ENCODE measurements at regions not wholly inside any gene's neighbourhood (a gene's known extent, or its start where the extent isn't known, plus 50 kb on each side); places are given as distances from the start of the nearest gene placed in this dataset.

DNA sequence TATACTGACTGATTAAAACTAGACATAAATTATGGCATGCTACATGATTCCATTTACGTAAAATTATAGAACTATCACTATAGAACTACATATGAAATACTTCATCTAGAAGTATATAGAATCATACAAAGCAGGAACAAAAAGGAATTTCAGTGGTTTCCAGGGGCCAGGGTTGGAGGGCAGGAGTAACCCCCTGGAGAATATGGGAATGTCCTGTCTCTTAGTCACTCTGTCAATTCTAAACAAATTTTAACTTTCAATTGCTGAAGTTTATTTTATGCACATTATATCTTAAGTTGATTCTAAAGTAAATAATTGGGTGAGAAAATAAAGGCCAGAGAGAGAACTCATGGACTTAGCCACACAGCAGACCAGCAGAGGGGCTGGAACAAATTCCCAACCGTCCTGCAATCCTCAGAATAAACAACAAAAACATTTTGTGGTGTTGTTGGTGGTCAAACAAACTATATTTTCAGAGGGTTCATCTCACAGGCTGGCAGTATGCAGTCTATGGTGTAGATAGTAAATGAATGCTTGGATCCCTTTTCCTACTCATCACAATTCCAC lies 476.9 kb upstream of the SLIT2 start:
- FAIRE-seq = no peak

DNA sequence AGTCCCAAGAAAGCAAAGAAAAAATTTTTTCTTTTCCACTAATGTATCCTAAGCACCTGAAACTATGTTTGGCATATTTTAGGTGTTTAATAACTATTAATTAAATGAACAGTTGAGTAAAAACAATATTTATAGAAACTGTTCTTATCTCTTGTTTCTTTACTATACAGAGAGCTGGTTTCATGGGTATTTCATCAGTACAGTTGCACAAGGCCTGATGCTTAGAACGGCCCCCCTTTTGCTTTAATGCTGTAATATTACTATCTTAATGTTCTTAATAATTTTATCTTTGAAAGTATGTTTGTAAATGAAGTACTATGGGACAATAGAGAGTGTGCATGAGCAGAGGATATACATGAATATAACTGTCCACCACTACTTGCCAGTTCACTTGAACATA lies 479.1 kb upstream of the SLIT2 start:
- FAIRE-seq = no peak

DNA sequence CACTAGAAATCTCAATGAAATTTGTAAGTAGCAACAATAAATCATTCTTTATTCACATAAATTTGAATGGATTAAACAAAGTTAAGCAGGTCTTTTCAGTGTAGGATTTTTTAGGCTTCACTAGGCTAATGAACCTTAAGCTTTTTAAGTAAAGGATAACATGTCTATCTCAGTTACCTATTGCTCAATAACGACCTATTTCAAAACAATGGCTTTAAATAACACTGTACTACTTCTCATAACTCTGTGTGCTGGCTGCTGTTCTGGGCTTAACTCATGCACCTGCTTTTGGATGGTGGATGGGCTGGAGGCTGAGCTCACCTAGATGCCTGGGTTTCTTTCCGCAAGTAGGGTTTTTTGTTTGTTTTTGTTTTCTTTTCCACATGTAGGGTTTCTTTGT lies 495.0 kb upstream of the SLIT2 start:
- no peak for FAIRE-seq

DNA sequence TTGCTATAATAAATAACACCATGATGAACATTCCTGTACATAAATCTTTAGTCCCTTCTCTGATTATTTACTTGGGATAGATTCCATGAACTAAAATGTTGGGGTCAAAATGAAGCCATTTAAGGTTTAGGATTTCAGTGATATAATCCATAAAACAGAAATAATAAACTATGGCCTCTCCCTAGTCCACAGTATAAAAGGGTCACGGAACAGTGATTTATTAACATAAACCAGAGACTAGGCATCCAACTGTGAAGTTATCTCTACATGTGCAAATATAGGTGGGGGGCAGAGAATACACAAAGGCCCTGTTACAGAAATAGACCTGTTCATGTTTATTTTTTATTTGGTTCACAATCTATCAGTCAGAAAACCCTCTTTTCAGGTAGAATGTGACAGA lies 499.1 kb upstream of the SLIT2 start:
- no peak for FAIRE-seq

DNA sequence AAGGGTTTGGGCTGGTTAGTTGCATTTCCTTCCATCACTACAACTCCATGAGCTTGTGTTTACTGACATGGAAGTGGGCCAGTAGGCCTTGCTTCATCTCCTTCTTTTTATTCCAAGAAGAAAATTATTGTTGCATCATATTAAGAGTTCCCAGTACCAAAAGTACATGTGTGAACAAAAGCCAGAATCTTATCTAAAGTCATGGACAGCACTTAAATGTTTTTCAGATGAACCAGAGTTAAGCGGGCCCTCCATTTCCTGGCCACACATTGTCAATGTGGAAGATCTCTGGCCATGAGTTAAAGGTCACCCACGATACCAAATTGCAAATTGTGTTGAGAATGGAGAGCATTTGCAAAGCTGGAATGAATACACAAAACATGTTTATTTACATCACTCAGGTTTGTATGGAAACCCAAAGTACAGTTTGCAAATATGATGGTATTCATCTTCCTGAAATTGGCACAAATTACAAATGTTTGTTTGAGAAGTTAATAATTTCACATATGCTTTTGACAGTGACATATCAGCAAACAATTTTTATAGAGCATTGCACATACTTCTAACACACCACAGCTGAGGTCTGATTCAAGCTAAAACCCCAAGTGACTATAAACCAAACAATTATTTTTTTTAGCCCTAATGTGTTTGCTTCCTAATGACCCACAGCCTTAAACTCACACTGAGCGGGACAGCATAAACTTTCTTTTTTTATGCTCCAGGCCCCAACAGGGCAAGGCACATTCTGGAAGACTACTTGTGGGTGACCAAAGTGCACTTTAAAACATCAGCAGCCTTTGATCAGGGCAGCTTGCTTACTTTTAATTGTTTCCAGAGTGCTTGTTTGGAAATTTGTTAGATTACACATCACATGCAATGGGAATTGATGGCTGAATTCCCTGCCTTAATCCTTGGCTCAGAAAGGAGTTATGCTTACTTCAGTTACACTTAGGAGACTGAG lies 502.9 kb upstream of the SLIT2 start:
- no peak for FAIRE-seq

DNA sequence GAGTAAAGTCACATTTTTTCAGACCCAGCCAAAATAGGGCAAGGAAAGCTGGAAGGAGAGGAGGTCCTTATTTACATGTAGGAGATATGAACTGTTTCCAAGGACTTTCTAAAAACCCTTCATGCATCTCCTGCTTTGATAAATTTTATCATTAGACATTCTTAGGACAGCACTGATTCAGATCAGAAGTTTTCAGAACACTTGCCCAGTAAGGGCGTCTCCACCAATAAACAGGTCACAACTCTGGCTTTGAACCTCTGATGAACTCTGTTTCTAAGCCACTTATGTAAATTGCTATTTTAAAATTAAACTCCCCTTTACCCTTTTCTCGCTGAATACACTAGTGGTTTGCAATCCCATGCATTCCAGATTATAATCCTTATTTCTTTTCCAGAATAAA lies 505.3 kb upstream of the SLIT2 start:
- no peak for FAIRE-seq

DNA sequence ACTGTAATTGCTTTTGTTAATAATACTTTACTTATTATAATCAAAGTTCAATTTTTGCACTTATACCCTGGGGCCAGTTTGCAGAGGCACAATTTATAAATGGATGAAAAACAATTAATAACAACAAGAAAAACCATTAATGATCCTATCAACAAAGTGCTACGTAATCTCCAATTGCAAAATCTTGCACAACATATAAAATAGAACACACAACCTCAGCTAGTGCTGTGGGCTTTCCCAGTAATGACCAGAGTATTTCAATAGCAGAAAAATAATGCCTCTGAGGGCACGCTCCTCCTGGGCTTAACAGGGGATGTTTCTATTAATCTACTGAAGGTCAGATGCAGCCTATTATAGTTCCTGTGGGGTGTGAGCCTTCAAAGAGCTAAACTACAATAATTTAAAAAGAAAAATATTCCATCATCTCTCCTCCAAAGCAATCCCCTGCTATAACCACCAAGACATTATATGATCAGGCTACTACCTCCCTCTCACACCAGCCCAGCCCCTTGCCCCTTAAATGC lies 508.5 kb upstream of the SLIT2 start:
- FAIRE-seq = no peak

DNA sequence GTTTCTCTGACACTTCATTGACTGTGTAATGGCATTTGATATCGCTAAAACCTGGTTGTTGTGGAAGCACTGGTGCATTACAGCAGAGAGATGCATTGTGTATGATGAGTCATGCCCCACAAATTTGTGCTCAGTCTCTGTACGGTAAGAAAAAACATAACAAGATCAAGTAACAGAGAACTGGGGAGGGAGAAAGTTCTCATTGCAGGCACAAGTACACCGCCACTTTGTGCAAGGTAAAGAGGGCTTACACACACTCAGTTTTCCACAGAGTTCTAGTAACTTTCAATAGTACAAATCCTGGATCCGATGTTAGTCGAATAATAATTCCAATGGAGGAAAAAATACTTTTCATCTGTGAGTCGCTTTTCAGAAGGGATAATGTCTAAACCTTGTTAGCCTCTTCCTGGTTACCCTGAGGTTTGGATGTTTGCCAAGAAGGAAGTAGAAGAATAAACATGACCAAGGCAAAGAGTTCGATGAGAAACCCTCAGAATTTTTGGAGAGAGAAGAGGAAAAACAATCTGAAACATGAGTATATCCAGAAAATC lies 512.5 kb upstream of the SLIT2 start:
- no peak for FAIRE-seq

DNA sequence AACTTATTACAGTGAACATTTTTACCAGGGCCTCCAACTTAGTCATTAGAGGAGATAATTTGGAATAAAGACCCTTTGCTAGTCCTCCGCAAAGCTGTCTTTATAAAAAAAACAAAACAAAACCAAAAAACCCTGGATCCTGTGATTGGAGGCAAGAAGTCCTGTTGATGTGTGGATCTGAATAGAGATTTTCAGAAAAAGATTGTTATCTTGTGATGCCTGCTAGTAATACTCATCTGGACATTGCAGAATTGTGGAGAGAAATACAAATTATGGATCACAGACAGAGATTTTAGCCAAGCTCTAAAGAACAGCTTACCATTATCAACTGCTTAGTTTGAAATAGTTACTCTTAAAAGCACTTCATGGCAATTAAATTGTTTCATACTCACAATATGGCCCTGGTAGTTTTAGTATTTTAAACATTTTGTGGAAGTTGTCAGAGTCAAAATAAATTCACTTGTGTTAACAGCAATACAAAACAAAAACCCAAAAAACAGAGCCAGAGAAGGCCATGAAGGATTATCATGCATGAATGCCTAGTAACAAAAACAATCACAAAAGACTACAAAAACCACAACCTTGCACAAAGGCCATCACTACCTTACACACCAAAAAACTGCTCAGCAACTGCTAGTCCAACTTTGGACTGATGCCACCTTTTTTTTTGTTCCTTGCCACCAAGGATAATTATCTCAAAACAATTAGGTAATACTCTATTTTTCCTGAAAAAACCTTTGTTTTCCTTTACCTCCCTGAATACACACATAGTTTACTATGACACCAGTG lies 514.5 kb upstream of the SLIT2 start:
- FAIRE-seq = no peak

DNA sequence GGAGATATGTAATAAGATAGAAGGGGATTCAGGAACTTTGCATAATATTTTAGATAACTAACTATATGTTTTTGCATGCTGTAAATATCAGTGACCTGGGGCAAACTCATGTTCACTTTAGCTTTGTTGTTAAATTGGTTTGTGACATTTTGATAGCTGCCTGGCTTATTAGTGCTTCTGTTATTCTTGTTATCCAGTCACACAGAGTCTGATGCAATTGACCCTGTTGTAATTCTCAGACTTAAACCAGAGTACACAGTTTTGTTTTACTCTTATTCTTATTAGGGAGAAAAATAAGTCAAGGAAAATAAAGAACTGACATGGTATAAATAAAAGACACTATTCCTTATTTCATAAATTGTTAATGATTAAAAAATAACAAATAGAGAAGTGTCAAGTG lies 516.7 kb upstream of the SLIT2 start:
- FAIRE-seq = no peak

DNA sequence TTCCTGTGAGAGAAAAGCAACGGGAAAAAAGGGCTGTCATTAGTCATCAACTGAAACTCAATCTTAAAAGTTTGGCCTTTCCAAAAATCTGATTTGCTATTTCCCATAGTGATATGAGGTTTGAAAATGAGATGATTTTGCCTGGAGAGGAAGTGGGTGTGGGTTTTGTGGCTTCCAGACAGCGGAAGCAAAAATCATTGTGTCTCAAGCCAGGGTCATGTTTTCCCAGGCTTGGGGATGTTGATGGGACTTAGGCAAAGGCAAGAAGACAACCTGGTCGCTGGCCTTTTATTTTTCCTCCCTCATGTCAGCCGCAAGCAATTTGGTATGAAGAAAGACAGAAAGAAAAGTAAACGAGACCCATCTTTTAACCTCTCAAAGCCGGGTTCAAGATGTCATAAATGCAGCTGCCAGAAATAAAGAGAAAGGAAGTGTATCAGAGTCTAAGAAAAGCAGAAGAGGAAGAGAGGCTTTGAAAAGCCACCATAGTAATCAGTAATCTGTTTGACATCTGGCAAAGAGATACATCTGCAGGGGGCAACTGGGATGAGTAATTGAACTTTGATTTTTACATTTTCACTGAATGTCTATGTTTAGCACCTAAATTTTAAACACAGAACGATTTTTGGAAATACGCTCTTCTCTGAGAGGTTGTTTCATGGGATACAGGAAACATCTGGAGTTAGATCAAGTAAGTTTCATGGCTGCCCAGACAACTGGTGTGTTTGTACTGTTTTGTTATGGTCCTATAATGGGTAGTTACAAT lies 521.6 kb upstream of the SLIT2 start:
- no peak for FAIRE-seq

DNA sequence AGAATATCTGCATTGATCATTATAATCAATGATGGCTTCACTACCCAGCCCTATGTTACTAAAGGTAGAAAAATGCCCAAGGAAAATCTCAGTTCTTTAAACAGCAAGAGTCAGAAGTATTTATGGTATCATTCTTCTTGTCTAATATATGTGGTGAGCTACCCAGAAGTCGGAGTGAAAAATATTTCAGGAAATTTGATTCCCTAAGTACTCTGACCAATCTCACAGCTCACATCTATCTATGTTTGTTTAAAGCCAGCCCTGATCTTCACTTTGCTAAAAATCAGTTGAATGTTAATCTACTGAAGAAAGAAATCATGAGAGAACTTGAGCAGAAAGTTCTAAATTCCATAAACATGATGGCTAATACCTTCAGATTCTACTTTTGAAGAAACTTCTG lies 522.9 kb upstream of the SLIT2 start:
- no peak for FAIRE-seq

DNA sequence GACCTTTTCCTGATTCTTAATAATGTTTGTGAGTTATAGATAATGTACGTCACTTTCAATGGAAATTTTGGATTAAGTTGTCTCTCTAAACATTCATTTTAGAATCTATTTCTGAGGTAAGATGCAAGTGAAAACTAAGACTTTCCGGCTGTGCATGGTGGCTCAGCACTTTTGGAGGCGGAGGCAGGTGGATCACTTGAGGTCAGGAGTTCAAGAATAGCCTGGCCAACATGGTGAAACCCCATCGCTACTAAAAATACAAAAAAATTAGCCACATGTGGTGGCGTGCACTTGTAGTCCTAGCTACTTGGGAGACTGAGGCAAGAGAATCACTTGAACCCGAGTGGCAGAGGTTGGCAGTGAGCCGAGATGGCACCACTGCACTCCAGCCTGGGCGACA lies 524.6 kb upstream of the SLIT2 start:
- no peak for FAIRE-seq

DNA sequence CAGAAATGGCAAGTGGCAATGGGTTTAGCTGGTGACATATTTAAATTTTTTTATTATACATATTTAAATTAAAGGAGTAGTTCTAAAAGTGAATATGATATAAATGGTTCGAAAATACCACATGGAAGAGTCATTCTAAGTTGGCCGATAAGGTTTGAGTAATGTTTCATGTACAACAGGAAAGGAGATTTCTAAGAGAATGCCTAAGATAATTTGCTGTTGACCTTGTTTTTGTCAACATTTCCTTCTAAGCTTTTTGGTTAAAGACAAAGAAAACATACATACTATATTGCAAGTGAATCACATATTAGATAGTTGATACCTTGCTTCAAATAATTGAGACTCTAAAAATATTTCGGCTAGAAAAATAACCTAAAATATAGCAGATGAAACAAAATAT lies 526.6 kb upstream of the SLIT2 start:
- no peak for FAIRE-seq

DNA sequence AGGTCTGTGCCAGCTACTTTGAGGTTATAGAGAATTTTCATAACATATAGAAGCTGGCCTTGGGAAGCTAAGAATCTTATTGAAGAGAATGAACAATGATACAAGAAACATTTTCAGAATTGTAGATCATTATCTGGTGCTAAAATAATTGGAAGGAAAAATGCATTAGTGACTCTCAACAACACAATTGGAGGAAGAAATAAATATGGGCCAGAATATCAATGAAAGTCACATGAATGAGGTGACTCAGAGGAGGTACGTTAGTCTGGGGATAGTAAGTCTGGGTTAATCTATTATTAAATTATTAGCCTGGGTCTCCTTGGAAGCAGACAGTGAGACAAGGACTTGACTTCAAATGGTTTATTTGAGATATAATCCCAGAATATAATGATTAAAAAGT lies 529.3 kb upstream of the SLIT2 start:
- FAIRE-seq = no peak

DNA sequence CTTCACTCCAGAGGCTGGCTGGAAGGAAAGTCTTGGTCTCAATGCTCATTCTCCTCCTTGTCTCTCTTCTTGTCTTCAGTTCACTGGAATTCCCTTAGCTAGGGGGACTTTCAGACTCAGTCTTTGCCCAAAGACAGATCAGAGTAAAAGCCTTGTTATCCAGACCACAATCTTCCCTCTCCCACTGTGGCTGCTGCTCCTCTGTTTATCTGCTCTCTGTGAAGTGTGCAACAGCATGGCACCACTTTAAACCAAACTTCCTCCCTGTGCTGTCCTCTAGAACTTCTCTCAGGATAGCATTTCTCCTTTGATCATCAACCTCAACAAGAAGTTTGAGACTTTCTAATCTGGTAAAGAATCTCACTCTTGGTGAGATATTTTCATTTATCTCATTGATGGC lies 530.1 kb upstream of the SLIT2 start:
- FAIRE-seq = no peak

DNA sequence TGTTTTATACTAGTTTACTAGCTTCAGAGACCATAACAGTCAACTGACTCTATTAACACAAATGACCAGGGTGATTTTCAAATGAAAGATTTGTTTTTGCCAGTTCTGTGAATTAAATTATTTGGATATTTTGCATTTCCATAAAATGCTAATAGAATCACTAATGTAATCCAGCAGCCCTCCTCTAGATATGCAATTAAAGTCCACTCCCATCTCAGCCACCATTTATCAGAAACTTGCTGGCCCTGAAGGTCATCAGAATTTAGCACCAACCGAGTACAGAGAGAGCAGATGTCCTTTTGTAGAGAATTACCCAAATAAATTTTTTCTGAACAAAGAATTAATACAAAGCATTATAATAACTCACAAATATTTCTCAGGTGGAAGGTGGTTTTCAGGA lies 531.1 kb upstream of the SLIT2 start:
- FAIRE-seq = no peak

DNA sequence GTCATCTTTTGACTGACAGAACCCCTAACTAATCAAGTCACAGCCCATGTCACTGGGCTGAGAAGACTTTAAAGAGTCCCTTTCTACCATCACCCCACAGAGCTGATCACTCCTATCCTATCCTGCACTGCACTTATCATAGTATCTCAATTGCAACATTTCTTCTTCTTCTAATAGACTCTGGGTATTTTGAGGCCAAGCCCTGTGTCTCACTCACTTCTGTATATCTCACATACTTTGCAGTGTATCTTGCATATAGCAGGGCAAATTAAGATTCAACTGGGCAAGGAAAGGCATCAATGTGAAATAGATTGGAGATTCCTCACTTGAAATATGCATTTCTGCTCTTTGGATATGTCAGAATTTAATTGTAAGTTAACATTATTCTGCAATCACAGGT lies 531.5 kb upstream of the SLIT2 start:
- FAIRE-seq = no peak

DNA sequence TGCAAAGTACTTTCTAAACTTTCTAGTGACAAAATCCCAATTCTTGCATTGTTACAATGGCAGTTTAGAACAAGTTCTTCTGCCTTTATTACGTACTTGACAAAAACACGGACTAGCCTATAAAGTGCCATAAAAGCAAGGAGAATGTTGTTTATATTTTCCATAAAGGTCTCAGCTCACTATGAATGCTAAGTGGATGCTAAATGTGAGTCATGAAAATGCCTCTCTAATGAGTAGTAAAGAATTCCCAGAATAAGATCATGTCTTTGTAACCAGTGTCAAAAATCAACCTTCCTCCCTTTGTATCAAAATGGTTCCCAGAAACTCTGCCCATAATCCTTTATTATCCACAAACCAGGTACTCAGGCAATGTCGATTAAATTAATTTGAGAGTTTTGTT lies 539.8 kb upstream of the SLIT2 start:
- no peak for FAIRE-seq

DNA sequence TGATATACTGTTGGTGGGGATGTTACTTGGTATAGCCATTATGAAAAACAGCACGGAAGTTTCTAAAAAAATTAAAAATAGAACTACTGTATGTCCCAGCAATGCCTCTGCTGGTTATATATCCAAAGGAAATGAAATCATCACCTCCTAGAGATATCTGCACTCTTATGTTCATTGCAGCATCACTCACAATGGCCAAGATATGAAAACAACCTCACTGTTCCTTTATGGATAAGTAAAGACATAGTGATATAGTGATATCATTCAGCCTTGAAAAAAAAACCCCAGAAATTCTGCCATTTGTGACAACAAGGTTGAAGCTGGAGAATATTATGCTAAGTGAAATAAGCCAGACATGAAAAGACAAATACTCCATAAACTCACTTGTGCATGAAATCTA lies 543.8 kb upstream of the SLIT2 start:
- FAIRE-seq = no peak

DNA sequence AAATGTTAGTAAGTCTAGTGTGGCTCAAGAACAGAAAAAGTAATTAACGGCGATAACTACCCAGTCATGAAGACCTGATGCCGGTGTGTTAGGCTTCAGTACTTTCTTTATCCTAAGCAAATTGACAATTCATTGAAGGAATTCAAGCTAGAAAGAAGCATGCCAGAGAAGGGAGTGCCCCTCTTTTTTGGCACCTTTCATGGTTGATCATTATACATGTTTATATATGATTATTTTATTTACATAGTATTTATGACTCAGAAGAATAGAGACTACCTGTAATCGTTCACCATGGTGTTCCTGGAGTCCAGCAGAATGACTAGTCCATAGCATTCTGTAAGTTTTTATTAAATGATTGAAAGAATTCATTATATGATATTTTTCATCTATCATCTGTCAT lies 548.3 kb upstream of the SLIT2 start:
- FAIRE-seq = no peak

DNA sequence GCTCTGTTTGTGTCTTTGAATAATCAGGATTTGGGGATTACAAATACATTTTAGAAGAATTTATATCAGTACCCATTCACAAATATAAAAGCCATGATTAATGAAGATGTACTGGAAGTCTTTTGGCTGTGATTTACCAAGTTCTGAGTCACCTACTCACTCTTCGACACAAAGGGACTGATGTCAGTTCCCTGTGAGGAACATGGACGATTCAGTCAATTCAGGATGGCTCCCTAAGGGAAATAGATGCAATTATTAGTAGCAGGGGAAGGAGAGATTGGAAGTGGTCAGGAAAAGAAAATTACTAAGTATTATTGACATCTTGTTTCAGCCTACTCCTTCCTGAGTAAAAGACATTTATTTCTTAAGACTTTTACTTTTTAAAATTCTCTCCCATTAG lies 550.7 kb upstream of the SLIT2 start:
- FAIRE-seq = no peak

Data from colon (tissue), 2 donors.